Stimulated activated CD4-positive, alpha-beta T cell treated with anti-CD3 and anti-CD28 coated beads, Interleukin-4, amount 100 ng/mL, for 48 hours (primary cell): ENCODE measurements at regions not wholly inside any gene's neighbourhood (a gene's known extent, or its start where the extent isn't known, plus 50 kb on each side); places are given as distances from the start of the nearest gene placed in this dataset.

ENCODE experiments used
- DNase-seq, 2 donors: peaks; one replicate each; pipeline ENCODE4 v3.0.0-alpha.2; 2020; ENCODE audit warnings: low read depth in 2 of 2

GRCh38 chr10:123494301-123494808, 171.8 kb upstream of the GPR26 start:
- no peak for DNase-seq

GRCh38 chr10:123496375-123496774, 169.8 kb upstream of the GPR26 start:
- no peak for DNase-seq

GRCh38 chr10:123496996-123497660, 169.0 kb upstream of the GPR26 start:
- DNase-seq = no peak

GRCh38 chr10:123500110-123500509, 166.0 kb upstream of the GPR26 start:
- no peak for DNase-seq

- DNase-seq = no peak
Measured at GRCh38 chr10:123501148-123501547, 165.0 kb upstream of the GPR26 start.

GRCh38 chr10:123502983-123503382, 163.2 kb upstream of the GPR26 start:
- no peak for DNase-seq

- DNase-seq = no peak
Measured at GRCh38 chr10:123506455-123506854, 159.7 kb upstream of the GPR26 start.

- no peak for DNase-seq
Measured at GRCh38 chr10:123507298-123507697, 158.9 kb upstream of the GPR26 start.

GRCh38 chr10:123509338-123509737, 156.8 kb upstream of the GPR26 start:
- no peak for DNase-seq

GRCh38 chr10:123512901-123513775, 153.0 kb upstream of the GPR26 start:
- DNase-seq = no peak

- no peak for DNase-seq
Measured at GRCh38 chr10:123513870-123514269, 152.3 kb upstream of the GPR26 start.

GRCh38 chr10:123514996-123515395, 151.2 kb upstream of the GPR26 start:
- no peak for DNase-seq

GRCh38 chr10:123515661-123516060, 150.5 kb upstream of the GPR26 start:
- no peak for DNase-seq

GRCh38 chr10:123516291-123516690, 149.9 kb upstream of the GPR26 start:
- DNase-seq = no peak

GRCh38 chr10:123517426-123517825, 148.7 kb upstream of the GPR26 start:
- no peak for DNase-seq

- DNase-seq = no peak
Measured at GRCh38 chr10:123517901-123518300, 148.3 kb upstream of the GPR26 start.

GRCh38 chr10:123518765-123519164, 147.4 kb upstream of the GPR26 start:
- DNase-seq = no peak

GRCh38 chr10:123519861-123520260, 146.3 kb upstream of the GPR26 start:
- DNase-seq = no peak

- no peak for DNase-seq
Measured at GRCh38 chr10:123521076-123521475, 145.1 kb upstream of the GPR26 start.

- no peak for DNase-seq
Measured at GRCh38 chr10:123521556-123521955, 144.6 kb upstream of the GPR26 start.

- DNase-seq = no peak
Measured at GRCh38 chr10:123522702-123523312, 143.3 kb upstream of the GPR26 start.

- DNase-seq = no peak
Measured at GRCh38 chr10:123523833-123524232, 142.3 kb upstream of the GPR26 start.
